DND-41 (cell line): ENCODE measurements at regions not wholly inside any gene's neighbourhood (a gene's known extent, or its start where the extent isn't known, plus 50 kb on each side); places are given as distances from the start of the nearest gene placed in this dataset.

Experiments
- ATAC-seq: fragments of 200-7000 bp; cut with Tn5 transposase; 3 replicates; pipeline ENCODE4 v1.9.1; 2021; ENCODE audit warnings: low read depth; ENCODE audit not compliant: insufficient read depth
- DNase-seq: peaks from one replicate; pipeline ENCODE4 v3.0.0-alpha.2; 2020
- H2AFZ ChIP-seq: 2 replicates; pipeline ENCODE4 v1.6.0; 2012; ENCODE audit warnings: low read depth, low read length
- H3K27ac ChIP-seq: 2 replicates; pipeline ENCODE4 v1.5.1; 2012; ENCODE audit warnings: low read length, inconsistent platforms
- H3K27me3 ChIP-seq: fragments of 200-600 bp; sonication (generic); 2 replicates; pipeline ENCODE4 v1.6.0; 2012; ENCODE audit warnings: low read length, mild to moderate bottlenecking, inconsistent platforms; ENCODE audit not compliant: insufficient read depth, poor library complexity
- H3K36me3 ChIP-seq: 2 replicates; pipeline ENCODE4 v1.5.1; 2012; ENCODE audit warnings: low read length, inconsistent platforms; ENCODE audit not compliant: insufficient read depth
- H3K4me1 ChIP-seq: 2 replicates; pipeline ENCODE4 v1.5.1; 2012; ENCODE audit warnings: mild to moderate bottlenecking, low read length; ENCODE audit not compliant: insufficient read depth
- H3K4me2 ChIP-seq: 2 replicates; pipeline ENCODE4 v1.6.0; 2012; ENCODE audit warnings: mild to moderate bottlenecking, moderate library complexity, low read length, inconsistent platforms; ENCODE audit not compliant: insufficient read depth
- H3K4me3 ChIP-seq, 2 experiments: fragments of 200-600 bp in 1 of 2; shearing (Covaris generic) in 1 of 2; 2 replicates each; pipeline ENCODE4 v1.5.1; 2012 to 2016; ENCODE audit warnings: inconsistent platforms in 2 of 2, low read length in 2 of 2, mild to moderate bottlenecking in 2 of 2, low read depth in 1 of 2, moderate library complexity in 1 of 2
- H3K79me2 ChIP-seq: 2 replicates; pipeline ENCODE4 v1.6.0; 2012; ENCODE audit warnings: low read length, inconsistent platforms; ENCODE audit not compliant: insufficient read depth
- H3K9ac ChIP-seq: 2 replicates; pipeline ENCODE4 v1.6.0; 2012; ENCODE audit warnings: low read depth, mild to moderate bottlenecking, inconsistent platforms, low read length, moderate library complexity
- H3K9me3 ChIP-seq: 2 replicates; pipeline ENCODE4 v1.5.1; 2012; ENCODE audit warnings: low read length, moderate library complexity, mild to moderate bottlenecking, inconsistent platforms; ENCODE audit not compliant: insufficient read depth, severe bottlenecking
- H4K20me1 ChIP-seq: 2 replicates; pipeline ENCODE4 v1.6.0; 2012; ENCODE audit warnings: low read length; ENCODE audit not compliant: insufficient read depth
- EZH2 ChIP-seq: IDR thresholded peaks from 3 replicates; pipeline ENCODE4 v1.6.1; 2012; ENCODE audit warnings: borderline replicate concordance, low read depth, mild to moderate bottlenecking, moderate library complexity, low read length, inconsistent platforms; ENCODE audit not compliant: severe bottlenecking
- TF ChIP-seq, protein P1 (sequence below): IDR thresholded peaks from 2 replicates; pipeline ENCODE4 v1.5.1; 2012; ENCODE audit warnings: borderline replicate concordance, low read length, moderate library complexity, mild to moderate bottlenecking; ENCODE audit not compliant: poor library complexity, severe bottlenecking; ENCODE audit errors: extremely low read depth

DNA sequence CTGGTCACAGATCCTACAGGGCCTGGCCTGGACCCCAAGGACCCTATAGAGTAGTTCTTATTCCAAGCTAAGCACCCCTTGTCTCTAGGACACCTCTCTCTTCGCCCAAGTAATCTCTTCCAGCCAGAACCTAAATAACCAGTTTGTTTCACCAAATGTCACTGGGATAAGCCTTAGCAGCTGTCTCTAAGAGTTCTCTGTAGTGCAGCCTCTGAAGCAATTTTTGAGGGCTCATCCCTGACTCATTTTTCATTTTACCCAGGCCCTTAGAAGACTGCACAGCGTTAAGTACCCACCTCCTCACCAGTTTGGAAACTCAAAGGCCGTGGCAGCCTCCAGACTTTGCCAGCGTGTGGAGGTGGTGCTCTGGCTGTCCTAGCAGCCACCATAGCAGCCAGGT is 290.1 kb upstream of the SIX2 start:
- H4K20me1 ChIP-seq = no peaks in the 10 kb centered on the region
- peaks cover 16% of the 10 kb centered on the region for H3K4me1 ChIP-seq
- no peak for DNase-seq
- H3K27ac ChIP-seq = no peak overlapping the region
- no peak overlapping the region for H3K4me2 ChIP-seq
- ATAC-seq = no peak
- no peaks in the 10 kb centered on the region for H3K9me3 ChIP-seq
- H3K4me3 ChIP-seq = no peak overlapping the region
- no peaks in the 10 kb centered on the region for H3K36me3 ChIP-seq
- no peak overlapping the region for H2AFZ ChIP-seq
- TF ChIP-seq EZH2 = no peak
- TF ChIP-seq, protein P1, sequence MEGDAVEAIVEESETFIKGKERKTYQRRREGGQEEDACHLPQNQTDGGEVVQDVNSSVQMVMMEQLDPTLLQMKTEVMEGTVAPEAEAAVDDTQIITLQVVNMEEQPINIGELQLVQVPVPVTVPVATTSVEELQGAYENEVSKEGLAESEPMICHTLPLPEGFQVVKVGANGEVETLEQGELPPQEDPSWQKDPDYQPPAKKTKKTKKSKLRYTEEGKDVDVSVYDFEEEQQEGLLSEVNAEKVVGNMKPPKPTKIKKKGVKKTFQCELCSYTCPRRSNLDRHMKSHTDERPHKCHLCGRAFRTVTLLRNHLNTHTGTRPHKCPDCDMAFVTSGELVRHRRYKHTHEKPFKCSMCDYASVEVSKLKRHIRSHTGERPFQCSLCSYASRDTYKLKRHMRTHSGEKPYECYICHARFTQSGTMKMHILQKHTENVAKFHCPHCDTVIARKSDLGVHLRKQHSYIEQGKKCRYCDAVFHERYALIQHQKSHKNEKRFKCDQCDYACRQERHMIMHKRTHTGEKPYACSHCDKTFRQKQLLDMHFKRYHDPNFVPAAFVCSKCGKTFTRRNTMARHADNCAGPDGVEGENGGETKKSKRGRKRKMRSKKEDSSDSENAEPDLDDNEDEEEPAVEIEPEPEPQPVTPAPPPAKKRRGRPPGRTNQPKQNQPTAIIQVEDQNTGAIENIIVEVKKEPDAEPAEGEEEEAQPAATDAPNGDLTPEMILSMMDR = no peak
- no peaks in the 10 kb centered on the region for H3K79me2 ChIP-seq
- no peak overlapping the region for H3K9ac ChIP-seq
- no peaks in the 10 kb centered on the region for H3K27me3 ChIP-seq

DNA sequence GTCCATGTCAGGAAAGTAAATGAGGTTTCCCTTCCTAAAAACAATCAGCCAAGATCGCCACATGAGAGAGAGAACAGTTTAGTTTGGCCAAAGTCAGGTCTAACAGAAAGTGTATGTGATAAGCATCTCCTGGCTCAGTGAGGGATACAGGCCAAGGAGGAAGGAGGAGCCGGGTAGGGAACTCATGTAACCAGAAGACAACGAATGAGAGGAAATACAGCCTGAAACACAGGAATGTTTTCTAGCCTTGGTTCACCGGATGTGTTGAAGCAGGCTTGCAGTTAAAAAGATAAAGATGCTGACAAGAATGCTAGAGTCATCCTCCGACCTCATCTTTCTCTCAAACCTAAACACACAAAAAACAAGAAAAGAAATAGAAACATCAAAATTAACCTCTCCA is 283.9 kb upstream of the SIX2 start:
- Histone ChIP-seq H3K27ac (no peak overlapping the region), H3K4me3 (no peak overlapping the region), H3K4me1 (no peaks in the 10 kb centered on the region), H2AFZ (no peak overlapping the region), H3K9me3 (no peaks in the 10 kb centered on the region), H4K20me1 (no peaks in the 10 kb centered on the region), H3K4me2 (no peak overlapping the region), H3K79me2 (no peaks in the 10 kb centered on the region), H3K9ac (no peak overlapping the region), H3K27me3 (no peaks in the 10 kb centered on the region), H3K36me3 (no peaks in the 10 kb centered on the region)
- no peak for ATAC-seq
- TF ChIP-seq EZH2 = no peak
- TF ChIP-seq, protein P1 = no peak
- DNase-seq = no peak

DNA sequence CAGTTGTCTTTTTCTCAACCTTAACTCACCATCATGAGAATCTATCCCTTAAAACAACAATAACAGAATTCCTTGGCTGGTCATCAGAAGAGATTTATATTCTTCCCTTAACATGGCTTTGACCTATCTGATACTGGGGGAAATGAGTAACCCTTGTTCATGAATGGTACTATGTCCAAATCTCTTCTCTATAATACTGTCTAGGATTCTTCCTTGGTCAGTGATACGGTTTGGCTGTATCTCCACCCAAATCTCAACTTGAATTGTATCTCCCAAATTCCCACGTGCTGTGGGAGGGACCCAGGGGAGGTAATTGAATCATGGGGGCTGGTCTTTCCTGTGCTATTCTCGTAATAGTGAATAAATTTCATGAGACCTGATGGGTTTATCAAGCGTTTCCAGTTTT is 282.0 kb upstream of the SIX2 start:
- Histone ChIP-seq H3K36me3 (no peaks in the 10 kb centered on the region), H3K9me3 (no peaks in the 10 kb centered on the region), H3K27ac (no peak overlapping the region), H3K4me3 (no peak overlapping the region), H2AFZ (no peak overlapping the region), H3K4me2 (no peak overlapping the region), H3K79me2 (no peaks in the 10 kb centered on the region), H3K27me3 (no peaks in the 10 kb centered on the region), H3K9ac (no peak overlapping the region), H3K4me1 (no peaks in the 10 kb centered on the region), H4K20me1 (no peaks in the 10 kb centered on the region)
- no peak for ATAC-seq
- TF ChIP-seq, protein P1 = no peak
- no peak for TF ChIP-seq EZH2
- DNase-seq = no peak

DNA sequence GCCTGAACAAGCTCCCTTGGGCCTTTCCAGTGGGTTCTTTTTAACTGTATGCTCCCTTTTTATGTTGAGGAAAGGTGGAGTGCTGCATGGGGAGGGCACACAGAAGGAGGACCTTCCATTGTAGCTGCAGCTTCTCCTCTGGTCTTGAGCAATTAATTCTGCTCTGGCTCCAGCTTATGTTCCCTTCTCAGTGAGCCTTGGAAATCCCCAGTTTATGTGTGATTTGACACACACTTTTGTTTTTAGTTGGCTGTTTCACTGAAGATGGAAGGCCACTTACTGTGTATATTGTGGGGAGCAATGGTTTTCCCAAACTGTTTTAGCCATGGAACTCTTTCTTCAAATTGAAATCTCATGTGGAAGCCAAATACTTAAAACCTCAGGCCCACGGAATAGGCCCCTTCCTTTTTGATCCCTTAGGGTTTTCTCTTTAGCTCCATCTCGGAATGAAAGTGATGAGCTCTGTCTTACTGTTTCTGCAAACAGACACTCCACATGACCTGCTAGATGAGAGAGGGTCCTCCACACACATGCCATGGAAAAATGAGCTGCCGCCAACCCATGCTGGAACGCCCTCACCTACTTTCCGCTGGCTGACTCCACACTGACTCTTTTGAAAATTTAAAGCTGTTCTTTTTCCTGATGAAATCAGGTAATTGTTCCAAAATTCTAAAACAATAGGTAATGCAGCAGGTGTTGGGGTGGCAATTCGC is 280.9 kb upstream of the SIX2 start:
- Histone ChIP-seq H3K79me2 (no peaks in the 10 kb centered on the region), H4K20me1 (no peaks in the 10 kb centered on the region), H3K36me3 (no peaks in the 10 kb centered on the region), H3K4me2 (no peak overlapping the region), H3K9me3 (no peaks in the 10 kb centered on the region), H2AFZ (no peak overlapping the region), H3K9ac (no peak overlapping the region), H3K4me3 (no peak overlapping the region), H3K4me1 (no peaks in the 10 kb centered on the region), H3K27me3 (no peaks in the 10 kb centered on the region), H3K27ac (no peak overlapping the region)
- TF ChIP-seq EZH2 = no peak
- TF ChIP-seq, protein P1 = no peak
- ATAC-seq (no peak), DNase-seq (no peak)
